K562 (cell line): ENCODE measurements at regions not wholly inside any gene's neighbourhood (a gene's known extent, or its start where the extent isn't known, plus 50 kb on each side); places are given as distances from the start of the nearest gene placed in this dataset.

Experiments
- ATAC-seq: fragments of 200-7000 bp; cut with Tn5 transposase; 3 replicates; pipeline ENCODE4 v1.9.1; 2020; ENCODE audit warnings: moderate library complexity
- BruUV-seq: library from RNA; stranded (reverse); fragments of 400-500 nt; replicated peaks from 2 replicates; lab custom pipeline; 2021; lab: Mats Ljungman, UMichigan
- CTCF ChIA-PET: fragments of 300-600 bp; formaldehyde crosslinking; extraction: SDS; loops from one replicate; lab custom pipeline; 2021; ENCODE audit warnings: low intra/inter-chr PET ratio; lab: Yijun Ruan, JAX
- POLR2A ChIA-PET: fragments of 300-600, 350-650 bp; sonication (Branson Sonifier 250); formaldehyde crosslinking; extraction: SDS; loops from one replicate; lab custom pipeline; 2021; ENCODE audit warnings: antibody characterized with exemption, inconsistent platforms; lab: Yijun Ruan, JAX
- DNase-seq, 4 experiments: peaks; one replicate each; pipeline versions ENCODE4 v3.0.0 to v3.0.0-alpha.2; 2011 to 2018; ENCODE audit warnings: low spot score in 3 of 4, mixed read lengths in 3 of 4; ENCODE audit errors: extremely low read depth in 1 of 4
- FAIRE-seq: peaks from 2 replicates; lab custom pipeline; 2011; peaks lifted over from hg19 to GRCh38; lab: Jason Lieb, UNC
- H2AFZ ChIP-seq: 2 replicates; pipeline ENCODE4 v1.6.0; 2011; ENCODE audit warnings: low read depth, low read length, control low read depth, inconsistent platforms
- H3K27ac ChIP-seq: fragments of 200-600 bp; 3 replicates; pipeline ENCODE4 v1.8.0; 2011; ENCODE audit warnings: low read depth, mild to moderate bottlenecking, control low read depth, inconsistent platforms, low read length, moderate library complexity, mixed read lengths; ENCODE audit errors: extremely low read depth
- H3K27me3 ChIP-seq, 2 experiments: fragments of 300-600 bp in 1 of 2; 2 replicates in 1 of 2; 3 replicates in 1 of 2; pipeline versions ENCODE4 v1.6.0 to v1.8.0; 2011; ENCODE audit warnings: inconsistent platforms in 2 of 2, low read length in 2 of 2, mild to moderate bottlenecking in 1 of 2, mixed read lengths in 1 of 2, moderate library complexity in 1 of 2; ENCODE audit not compliant: control insufficient read depth in 2 of 2, insufficient read depth in 2 of 2
- H3K36me3 ChIP-seq: fragments of 300-600 bp; 3 replicates; pipeline ENCODE4 v1.8.0; 2011; ENCODE audit warnings: mild to moderate bottlenecking, low read length, inconsistent platforms; ENCODE audit not compliant: control insufficient read depth, insufficient read depth
- H3K4me1 ChIP-seq, 2 experiments: fragments of 200-600 bp in 1 of 2; replicated peaks in 1 of 2; 2 replicates in 1 of 2; 3 replicates in 1 of 2; pipeline versions ENCODE4 v1.5.1 to v1.8.0; 2011; ENCODE audit warnings: inconsistent platforms in 2 of 2, low read length in 2 of 2, mild to moderate bottlenecking in 1 of 2, mixed read lengths in 1 of 2, moderate library complexity in 1 of 2; ENCODE audit not compliant: control insufficient read depth in 2 of 2, insufficient read depth in 2 of 2
- H3K4me2 ChIP-seq: 2 replicates; pipeline ENCODE4 v1.6.1; 2011; ENCODE audit warnings: low read length, control low read depth, inconsistent platforms, mixed read lengths; ENCODE audit not compliant: insufficient read depth
- H3K4me3 ChIP-seq: fragments of 200-600 bp; sonication (generic), shearing (Covaris generic); 2 replicates; pipeline ENCODE4 v1.5.1; 2016; ENCODE audit warnings: control low read depth, inconsistent platforms
- H3K79me2 ChIP-seq: fragments of 200-600 bp; 3 replicates; pipeline ENCODE4 v1.8.0; 2011; ENCODE audit warnings: low read length, inconsistent platforms; ENCODE audit not compliant: control insufficient read depth, insufficient read depth
- H3K9ac ChIP-seq, 2 experiments: 2 replicates each; pipeline versions ENCODE4 v1.6.0 to v1.6.1; 2011; ENCODE audit warnings: low read depth in 2 of 2, low read length in 2 of 2, control low read depth in 1 of 2, inconsistent platforms in 1 of 2, mild to moderate bottlenecking in 1 of 2, mixed read lengths in 1 of 2; ENCODE audit not compliant: insufficient read depth in 1 of 2
- H3K9me1 ChIP-seq: one replicate; pipeline ENCODE4 v1.6.0; 2011; ENCODE audit warnings: inconsistent platforms, mild to moderate bottlenecking, low read length, moderate library complexity; ENCODE audit not compliant: control insufficient read depth, insufficient read depth
- H3K9me3 ChIP-seq: replicated peaks from 2 replicates; pipeline ENCODE4 v1.5.1; 2011; ENCODE audit warnings: low read depth, low read length, inconsistent platforms; ENCODE audit not compliant: control insufficient read depth, insufficient read depth
- H4K20me1 ChIP-seq: replicated peaks from 2 replicates; pipeline ENCODE4 v1.6.1; 2011; ENCODE audit warnings: low read length, inconsistent platforms, mixed read lengths; ENCODE audit not compliant: control insufficient read depth, insufficient read depth
- PML ChIP-seq: IDR thresholded peaks from 2 replicates; pipeline ENCODE4 v1.6.1; 2012; ENCODE audit warnings: low read length, inconsistent platforms
- POLR2G ChIP-seq: fragments of 200-400 bp; formaldehyde crosslinking; IDR thresholded peaks from 2 replicates; pipeline ENCODE4 v1.6.1; 2017; ENCODE audit warnings: low read depth, mild to moderate bottlenecking, antibody characterized with exemption, low read length, moderate library complexity
- POLR2H ChIP-seq: IDR thresholded peaks from 2 replicates; pipeline ENCODE4 v1.6.1; 2016; ENCODE audit warnings: missing genetic modification characterization, low read depth, mild to moderate bottlenecking, control low read depth, missing compliant biosample characterization, moderate library complexity
- RBFOX2 ChIP-seq: fragments of 200-400 bp; formaldehyde crosslinking; IDR thresholded peaks from 2 replicates; pipeline ENCODE4 v1.6.1; 2017; ENCODE audit warnings: low read depth, mild to moderate bottlenecking, low read length, moderate library complexity
- RFX1 ChIP-seq: fragments of 450-650 bp; IDR thresholded peaks from 2 replicates; pipeline ENCODE4 v1.6.1; 2016; ENCODE audit warnings: mild to moderate bottlenecking, moderate library complexity
- U2AF2 ChIP-seq: fragments of 200-400 bp; formaldehyde crosslinking; optimal IDR thresholded peaks from 2 replicates; pipeline ENCODE3; 2017; ENCODE audit warnings: low read depth, mild to moderate bottlenecking, low read length
- ZNF444 ChIP-seq: fragments of 250-450 bp; sonication (Bioruptor Pico); IDR thresholded peaks from 2 replicates; pipeline ENCODE4 v1.4.0; 2020; ENCODE audit warnings: mild to moderate bottlenecking, moderate library complexity
- whole genome bisulfite sequencing: fragments of 100-300 bp; shearing (Covaris generic); methylation state at CpG from one replicate; pipeline ENCODE4 v1.1.6; 2016; ENCODE audit warnings: low coverage, mixed read lengths; ENCODE audit not compliant: insufficient coverage; ENCODE audit errors: missing lambda C conversion rate; 5-methylcytosine and 5-hydroxymethylcytosine counted together
- in situ Hi-C: fragments of 300-500 bp; cut with MboI; formaldehyde crosslinking; loops from 4 replicates; pipeline ENCODE4 v1.15.0; 2018; ENCODE audit warnings: inconsistent platforms, mixed read lengths
- intact Hi-C: fragments of 100-400 bp; cut with micrococcal nuclease; formaldehyde crosslinking; loops from 2 replicates; pipeline ENCODE4 v1.14.2; 2022
- TF ChIP-seq, protein P1 (sequence below): IDR thresholded peaks from 2 replicates; pipeline ENCODE4 v1.6.1; 2014; ENCODE audit warnings: antibody characterized with exemption
- TF ChIP-seq, protein P2 (sequence below): fragments of 450-650 bp; IDR thresholded peaks from 2 replicates; pipeline ENCODE4 v1.6.1; 2016; ENCODE audit warnings: mild to moderate bottlenecking, moderate library complexity

DNA sequence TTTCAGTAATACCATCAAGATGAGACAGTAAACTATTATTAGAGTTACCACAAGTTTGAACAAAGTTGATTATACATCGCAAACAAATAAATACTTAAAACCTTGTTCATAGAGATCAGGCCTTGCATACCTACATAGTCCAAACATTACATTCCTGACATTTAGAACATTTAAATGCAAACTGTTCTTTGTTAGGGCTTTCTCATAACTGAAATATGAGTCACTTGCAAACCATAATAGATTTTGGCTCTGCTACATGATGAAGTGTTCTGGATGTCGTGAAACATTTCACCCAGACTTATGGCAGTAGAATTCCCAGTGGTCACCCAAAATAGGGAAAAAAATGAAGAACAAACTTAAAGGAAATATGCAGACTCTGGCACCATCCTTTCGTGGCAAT is 75.0 kb downstream of the FAT4 start (continued):
- TF ChIP-seq, protein P1, sequence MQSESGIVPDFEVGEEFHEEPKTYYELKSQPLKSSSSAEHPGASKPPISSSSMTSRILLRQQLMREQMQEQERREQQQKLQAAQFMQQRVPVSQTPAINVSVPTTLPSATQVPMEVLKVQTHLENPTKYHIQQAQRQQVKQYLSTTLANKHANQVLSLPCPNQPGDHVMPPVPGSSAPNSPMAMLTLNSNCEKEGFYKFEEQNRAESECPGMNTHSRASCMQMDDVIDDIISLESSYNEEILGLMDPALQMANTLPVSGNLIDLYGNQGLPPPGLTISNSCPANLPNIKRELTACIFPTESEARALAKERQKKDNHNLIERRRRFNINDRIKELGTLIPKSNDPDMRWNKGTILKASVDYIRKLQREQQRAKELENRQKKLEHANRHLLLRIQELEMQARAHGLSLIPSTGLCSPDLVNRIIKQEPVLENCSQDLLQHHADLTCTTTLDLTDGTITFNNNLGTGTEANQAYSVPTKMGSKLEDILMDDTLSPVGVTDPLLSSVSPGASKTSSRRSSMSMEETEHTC, result no peak
- no peak for TF ChIP-seq PML
- no peak for TF ChIP-seq POLR2H (tag)
- TF ChIP-seq ZNF444 (CRISPR knock-in tag), result no peak
- TF ChIP-seq POLR2G, result no peak

DNA sequence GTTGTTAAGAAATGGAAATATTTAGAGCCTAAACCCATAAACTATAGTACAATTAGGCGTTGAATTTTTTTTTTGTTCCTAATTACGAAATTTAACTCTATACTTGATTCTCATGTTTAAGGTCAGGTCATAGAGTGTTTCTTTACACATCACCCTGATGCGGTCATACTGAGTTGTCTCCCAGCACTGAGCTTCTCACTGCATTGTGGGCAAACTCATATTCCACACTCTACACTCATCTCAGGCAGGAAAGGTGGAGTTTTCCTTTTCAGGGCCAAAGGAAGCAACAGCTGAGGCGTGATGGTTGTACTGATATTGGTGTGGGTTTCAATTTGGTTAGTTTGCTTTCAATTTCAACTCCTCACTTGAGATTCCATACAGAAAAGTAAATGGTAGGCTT is 75.4 kb downstream of the FAT4 start:
- H3K4me1 ChIP-seq, result no peaks in the 10 kb centered on the region
- in situ Hi-C loops (no loop called here), intact Hi-C loops (no loop called here)
- no TSS peak for BruUV-seq
- no peaks in the 10 kb centered on the region for H3K79me2 ChIP-seq
- no peak overlapping the region for H2AFZ ChIP-seq
- WGBS, result 0% methylated on average over 4 of the region's 4 CpGs
- H4K20me1 ChIP-seq, result no peaks in the 10 kb centered on the region
- no peaks in the 10 kb centered on the region for H3K27me3 ChIP-seq
- no peak for DNase-seq
- no peak overlapping the region for H3K4me3 ChIP-seq
- H3K9me3 ChIP-seq, result no peaks in the 10 kb centered on the region
- ChIA-PET POLR2A (no interaction called here), CTCF (interaction anchor here (0.7 kb wide), 1 partner anchor 32 kb away, joined by 3 read pairs; no protein-coding TSS in a partner anchor)
- H3K9ac ChIP-seq, result no peak overlapping the region
- no peaks in the 10 kb centered on the region for H3K9me1 ChIP-seq
- H3K4me2 ChIP-seq, result no peak overlapping the region
- H3K36me3 ChIP-seq, result no peaks in the 10 kb centered on the region
- no peak for ATAC-seq
- no peak overlapping the region for H3K27ac ChIP-seq
- no peak for FAIRE-seq
- TF ChIP-seq RFX1 (no peak), U2AF2 (no peak), RBFOX2 (no peak)
- TF ChIP-seq, protein P2, sequence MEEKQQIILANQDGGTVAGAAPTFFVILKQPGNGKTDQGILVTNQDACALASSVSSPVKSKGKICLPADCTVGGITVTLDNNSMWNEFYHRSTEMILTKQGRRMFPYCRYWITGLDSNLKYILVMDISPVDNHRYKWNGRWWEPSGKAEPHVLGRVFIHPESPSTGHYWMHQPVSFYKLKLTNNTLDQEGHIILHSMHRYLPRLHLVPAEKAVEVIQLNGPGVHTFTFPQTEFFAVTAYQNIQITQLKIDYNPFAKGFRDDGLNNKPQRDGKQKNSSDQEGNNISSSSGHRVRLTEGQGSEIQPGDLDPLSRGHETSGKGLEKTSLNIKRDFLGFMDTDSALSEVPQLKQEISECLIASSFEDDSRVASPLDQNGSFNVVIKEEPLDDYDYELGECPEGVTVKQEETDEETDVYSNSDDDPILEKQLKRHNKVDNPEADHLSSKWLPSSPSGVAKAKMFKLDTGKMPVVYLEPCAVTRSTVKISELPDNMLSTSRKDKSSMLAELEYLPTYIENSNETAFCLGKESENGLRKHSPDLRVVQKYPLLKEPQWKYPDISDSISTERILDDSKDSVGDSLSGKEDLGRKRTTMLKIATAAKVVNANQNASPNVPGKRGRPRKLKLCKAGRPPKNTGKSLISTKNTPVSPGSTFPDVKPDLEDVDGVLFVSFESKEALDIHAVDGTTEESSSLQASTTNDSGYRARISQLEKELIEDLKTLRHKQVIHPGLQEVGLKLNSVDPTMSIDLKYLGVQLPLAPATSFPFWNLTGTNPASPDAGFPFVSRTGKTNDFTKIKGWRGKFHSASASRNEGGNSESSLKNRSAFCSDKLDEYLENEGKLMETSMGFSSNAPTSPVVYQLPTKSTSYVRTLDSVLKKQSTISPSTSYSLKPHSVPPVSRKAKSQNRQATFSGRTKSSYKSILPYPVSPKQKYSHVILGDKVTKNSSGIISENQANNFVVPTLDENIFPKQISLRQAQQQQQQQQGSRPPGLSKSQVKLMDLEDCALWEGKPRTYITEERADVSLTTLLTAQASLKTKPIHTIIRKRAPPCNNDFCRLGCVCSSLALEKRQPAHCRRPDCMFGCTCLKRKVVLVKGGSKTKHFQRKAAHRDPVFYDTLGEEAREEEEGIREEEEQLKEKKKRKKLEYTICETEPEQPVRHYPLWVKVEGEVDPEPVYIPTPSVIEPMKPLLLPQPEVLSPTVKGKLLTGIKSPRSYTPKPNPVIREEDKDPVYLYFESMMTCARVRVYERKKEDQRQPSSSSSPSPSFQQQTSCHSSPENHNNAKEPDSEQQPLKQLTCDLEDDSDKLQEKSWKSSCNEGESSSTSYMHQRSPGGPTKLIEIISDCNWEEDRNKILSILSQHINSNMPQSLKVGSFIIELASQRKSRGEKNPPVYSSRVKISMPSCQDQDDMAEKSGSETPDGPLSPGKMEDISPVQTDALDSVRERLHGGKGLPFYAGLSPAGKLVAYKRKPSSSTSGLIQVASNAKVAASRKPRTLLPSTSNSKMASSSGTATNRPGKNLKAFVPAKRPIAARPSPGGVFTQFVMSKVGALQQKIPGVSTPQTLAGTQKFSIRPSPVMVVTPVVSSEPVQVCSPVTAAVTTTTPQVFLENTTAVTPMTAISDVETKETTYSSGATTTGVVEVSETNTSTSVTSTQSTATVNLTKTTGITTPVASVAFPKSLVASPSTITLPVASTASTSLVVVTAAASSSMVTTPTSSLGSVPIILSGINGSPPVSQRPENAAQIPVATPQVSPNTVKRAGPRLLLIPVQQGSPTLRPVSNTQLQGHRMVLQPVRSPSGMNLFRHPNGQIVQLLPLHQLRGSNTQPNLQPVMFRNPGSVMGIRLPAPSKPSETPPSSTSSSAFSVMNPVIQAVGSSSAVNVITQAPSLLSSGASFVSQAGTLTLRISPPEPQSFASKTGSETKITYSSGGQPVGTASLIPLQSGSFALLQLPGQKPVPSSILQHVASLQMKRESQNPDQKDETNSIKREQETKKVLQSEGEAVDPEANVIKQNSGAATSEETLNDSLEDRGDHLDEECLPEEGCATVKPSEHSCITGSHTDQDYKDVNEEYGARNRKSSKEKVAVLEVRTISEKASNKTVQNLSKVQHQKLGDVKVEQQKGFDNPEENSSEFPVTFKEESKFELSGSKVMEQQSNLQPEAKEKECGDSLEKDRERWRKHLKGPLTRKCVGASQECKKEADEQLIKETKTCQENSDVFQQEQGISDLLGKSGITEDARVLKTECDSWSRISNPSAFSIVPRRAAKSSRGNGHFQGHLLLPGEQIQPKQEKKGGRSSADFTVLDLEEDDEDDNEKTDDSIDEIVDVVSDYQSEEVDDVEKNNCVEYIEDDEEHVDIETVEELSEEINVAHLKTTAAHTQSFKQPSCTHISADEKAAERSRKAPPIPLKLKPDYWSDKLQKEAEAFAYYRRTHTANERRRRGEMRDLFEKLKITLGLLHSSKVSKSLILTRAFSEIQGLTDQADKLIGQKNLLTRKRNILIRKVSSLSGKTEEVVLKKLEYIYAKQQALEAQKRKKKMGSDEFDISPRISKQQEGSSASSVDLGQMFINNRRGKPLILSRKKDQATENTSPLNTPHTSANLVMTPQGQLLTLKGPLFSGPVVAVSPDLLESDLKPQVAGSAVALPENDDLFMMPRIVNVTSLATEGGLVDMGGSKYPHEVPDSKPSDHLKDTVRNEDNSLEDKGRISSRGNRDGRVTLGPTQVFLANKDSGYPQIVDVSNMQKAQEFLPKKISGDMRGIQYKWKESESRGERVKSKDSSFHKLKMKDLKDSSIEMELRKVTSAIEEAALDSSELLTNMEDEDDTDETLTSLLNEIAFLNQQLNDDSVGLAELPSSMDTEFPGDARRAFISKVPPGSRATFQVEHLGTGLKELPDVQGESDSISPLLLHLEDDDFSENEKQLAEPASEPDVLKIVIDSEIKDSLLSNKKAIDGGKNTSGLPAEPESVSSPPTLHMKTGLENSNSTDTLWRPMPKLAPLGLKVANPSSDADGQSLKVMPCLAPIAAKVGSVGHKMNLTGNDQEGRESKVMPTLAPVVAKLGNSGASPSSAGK, result no peak
